ENCODE measurements at regions not wholly inside any gene's neighbourhood (a gene's known extent, or its start where the extent isn't known, plus 50 kb on each side); places are given as distances from the start of the nearest gene placed in this dataset.

DNA sequence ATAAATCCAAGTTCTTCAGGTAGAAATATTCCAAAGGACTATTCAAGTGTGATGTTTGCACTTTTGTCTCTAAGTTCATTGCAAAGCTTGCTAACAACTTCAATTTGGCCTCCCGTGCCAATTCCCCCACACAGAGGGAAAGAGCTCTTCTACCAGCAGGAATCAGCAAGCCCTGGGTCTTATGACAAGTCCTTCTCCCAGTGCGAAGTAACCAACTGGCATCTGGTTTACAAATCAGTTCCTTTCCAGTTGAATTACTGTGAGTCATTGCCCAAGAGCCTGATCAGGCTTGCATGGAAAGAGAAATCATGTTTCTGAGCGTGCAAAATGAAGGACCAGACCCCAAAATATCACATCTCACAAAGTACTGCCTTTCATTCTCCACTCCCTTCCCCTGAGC is 62.7 kb upstream of the SLCO3A1 start (continued):
- TF ChIP-seq, protein P1, sequence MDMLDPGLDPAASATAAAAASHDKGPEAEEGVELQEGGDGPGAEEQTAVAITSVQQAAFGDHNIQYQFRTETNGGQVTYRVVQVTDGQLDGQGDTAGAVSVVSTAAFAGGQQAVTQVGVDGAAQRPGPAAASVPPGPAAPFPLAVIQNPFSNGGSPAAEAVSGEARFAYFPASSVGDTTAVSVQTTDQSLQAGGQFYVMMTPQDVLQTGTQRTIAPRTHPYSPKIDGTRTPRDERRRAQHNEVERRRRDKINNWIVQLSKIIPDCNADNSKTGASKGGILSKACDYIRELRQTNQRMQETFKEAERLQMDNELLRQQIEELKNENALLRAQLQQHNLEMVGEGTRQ (IDR thresholded peaks at IDR 0.05; ENCODE audit: borderline replicate concordance, low read depth, low read length) = no peak
- no peak for TF ChIP-seq FOXJ3 (CRISPR knock-in tag; IDR thresholded peaks at IDR 0.05)
- no peak for TF ChIP-seq RFX5 (IDR thresholded peaks at IDR 0.05; ENCODE audit: low read length)
- TF ChIP-seq SIN3A (IDR thresholded peaks at IDR 0.05; ENCODE audit: borderline replicate concordance, low read depth, low read length) = no peak
- TF ChIP-seq YY1 (IDR thresholded peaks at IDR 0.05; ENCODE audit: low read depth) = no peak
- no peak for TF ChIP-seq FOSL2 (IDR thresholded peaks at IDR 0.05; ENCODE audit: borderline replicate concordance, low read depth)

DNA sequence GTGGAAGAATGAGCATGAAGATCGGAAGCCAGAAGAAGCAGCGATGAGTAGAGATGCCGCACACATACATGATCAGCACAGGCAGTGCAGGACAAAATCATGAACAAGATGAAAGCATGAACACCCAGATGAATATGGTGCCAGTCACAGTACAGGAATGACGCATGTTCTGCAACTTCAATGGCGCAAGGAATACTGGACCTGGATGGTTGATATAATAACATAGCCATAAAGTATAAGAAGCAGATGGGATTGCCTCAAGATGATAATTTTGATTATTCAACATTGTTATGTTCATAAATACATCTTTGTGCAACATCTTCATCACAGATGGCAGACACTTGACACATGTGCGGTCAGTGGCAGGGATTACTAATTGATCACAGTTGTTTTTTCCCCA is 59.7 kb upstream of the SLCO3A1 start:
- Histone ChIP-seq H3K36me3 (replicated peaks in 1 of 2; ENCODE audit: control insufficient read depth in 1 of 2, insufficient read depth in 2 of 2, low read length in 1 of 2) (no peaks in the 10 kb centered on the region), H3K4me2 (no peak overlapping the region), H3F3A (replicated peaks; ENCODE audit: insufficient read depth) (no peaks in the 10 kb centered on the region), H2AFZ (ENCODE audit: low read depth) (no peak overlapping the region), H3K9me2 (no peaks in the 10 kb centered on the region), H3K4me3 (ENCODE audit: low read depth in 2 of 2, low read length in 1 of 2) (no peak overlapping the region), H3K9ac (no peak overlapping the region), H3K9me3 (no peaks in the 10 kb centered on the region), H3K4me1 (ENCODE audit: control insufficient read depth in 1 of 2, insufficient read depth in 2 of 2, low read depth in 1 of 2, low read length in 1 of 2) (no peaks in the 10 kb centered on the region), H3K27me3 (ENCODE audit: insufficient read depth) (no peaks in the 10 kb centered on the region), H4K20me1 (ENCODE audit: insufficient read depth) (no peaks in the 10 kb centered on the region), H3K27ac (ENCODE audit: low read depth in 2 of 2, low read length in 1 of 2) (no peak overlapping the region), H3K79me2 (ENCODE audit: insufficient read depth) (no peaks in the 10 kb centered on the region)
- POLR2A ChIA-PET = no interaction called here
- TF ChIP-seq, protein P2, sequence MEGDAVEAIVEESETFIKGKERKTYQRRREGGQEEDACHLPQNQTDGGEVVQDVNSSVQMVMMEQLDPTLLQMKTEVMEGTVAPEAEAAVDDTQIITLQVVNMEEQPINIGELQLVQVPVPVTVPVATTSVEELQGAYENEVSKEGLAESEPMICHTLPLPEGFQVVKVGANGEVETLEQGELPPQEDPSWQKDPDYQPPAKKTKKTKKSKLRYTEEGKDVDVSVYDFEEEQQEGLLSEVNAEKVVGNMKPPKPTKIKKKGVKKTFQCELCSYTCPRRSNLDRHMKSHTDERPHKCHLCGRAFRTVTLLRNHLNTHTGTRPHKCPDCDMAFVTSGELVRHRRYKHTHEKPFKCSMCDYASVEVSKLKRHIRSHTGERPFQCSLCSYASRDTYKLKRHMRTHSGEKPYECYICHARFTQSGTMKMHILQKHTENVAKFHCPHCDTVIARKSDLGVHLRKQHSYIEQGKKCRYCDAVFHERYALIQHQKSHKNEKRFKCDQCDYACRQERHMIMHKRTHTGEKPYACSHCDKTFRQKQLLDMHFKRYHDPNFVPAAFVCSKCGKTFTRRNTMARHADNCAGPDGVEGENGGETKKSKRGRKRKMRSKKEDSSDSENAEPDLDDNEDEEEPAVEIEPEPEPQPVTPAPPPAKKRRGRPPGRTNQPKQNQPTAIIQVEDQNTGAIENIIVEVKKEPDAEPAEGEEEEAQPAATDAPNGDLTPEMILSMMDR (IDR thresholded peaks at IDR 0.05) = no peak
- TF ChIP-seq NRF1 (IDR thresholded peaks at IDR 0.05; ENCODE audit: low read depth, low read length) (no peak), TAF1 (IDR thresholded peaks at IDR 0.05; ENCODE audit: borderline replicate concordance, low read depth, low read length) (no peak), NFIC (IDR thresholded peaks at IDR 0.05; ENCODE audit: borderline replicate concordance) (no peak)
- 73% methylated on average over 6 of the region's 6 CpGs for WGBS (ENCODE audit: low lambda C conversion rate)
- DNase-seq = no peak
- CTCF ChIA-PET = no interaction called here

DNA sequence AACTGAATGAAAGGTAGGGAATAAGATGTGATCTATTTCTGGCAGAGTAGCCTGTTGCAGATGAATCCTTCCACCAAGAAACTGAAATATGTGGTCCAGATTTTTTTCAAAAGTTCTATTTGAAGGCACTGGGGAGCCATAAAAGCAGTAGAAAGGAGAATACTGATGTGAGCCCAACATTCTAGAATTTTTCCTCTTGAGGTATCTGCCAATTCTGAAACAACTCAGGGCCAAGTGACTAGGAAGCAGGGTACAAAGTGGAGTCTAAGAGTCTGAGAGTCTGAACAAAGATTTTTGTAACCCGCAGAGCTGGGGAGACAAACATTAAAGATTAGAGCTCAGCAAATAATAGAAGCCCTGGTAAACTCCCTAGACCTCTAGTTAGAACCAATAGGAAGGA is 58.3 kb upstream of the SLCO3A1 start:
- no peak for TF ChIP-seq NRF1 (IDR thresholded peaks at IDR 0.05; ENCODE audit: low read depth, low read length)
- TF ChIP-seq RCOR1 (IDR thresholded peaks at IDR 0.05; ENCODE audit: low read length) = no peak
- no peak for TF ChIP-seq RAD21 (IDR thresholded peaks at IDR 0.05; ENCODE audit: low read length)
- no peak for TF ChIP-seq RFX5 (IDR thresholded peaks at IDR 0.05; ENCODE audit: low read length)
- TF ChIP-seq, protein P3, sequence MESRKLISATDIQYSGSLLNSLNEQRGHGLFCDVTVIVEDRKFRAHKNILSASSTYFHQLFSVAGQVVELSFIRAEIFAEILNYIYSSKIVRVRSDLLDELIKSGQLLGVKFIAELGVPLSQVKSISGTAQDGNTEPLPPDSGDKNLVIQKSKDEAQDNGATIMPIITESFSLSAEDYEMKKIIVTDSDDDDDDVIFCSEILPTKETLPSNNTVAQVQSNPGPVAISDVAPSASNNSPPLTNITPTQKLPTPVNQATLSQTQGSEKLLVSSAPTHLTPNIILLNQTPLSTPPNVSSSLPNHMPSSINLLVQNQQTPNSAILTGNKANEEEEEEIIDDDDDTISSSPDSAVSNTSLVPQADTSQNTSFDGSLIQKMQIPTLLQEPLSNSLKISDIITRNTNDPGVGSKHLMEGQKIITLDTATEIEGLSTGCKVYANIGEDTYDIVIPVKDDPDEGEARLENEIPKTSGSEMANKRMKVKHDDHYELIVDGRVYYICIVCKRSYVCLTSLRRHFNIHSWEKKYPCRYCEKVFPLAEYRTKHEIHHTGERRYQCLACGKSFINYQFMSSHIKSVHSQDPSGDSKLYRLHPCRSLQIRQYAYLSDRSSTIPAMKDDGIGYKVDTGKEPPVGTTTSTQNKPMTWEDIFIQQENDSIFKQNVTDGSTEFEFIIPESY (IDR thresholded peaks at IDR 0.05; ENCODE audit: borderline replicate concordance, low read depth) = no peak
- TF ChIP-seq, protein P4, sequence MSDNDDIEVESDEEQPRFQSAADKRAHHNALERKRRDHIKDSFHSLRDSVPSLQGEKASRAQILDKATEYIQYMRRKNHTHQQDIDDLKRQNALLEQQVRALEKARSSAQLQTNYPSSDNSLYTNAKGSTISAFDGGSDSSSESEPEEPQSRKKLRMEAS (IDR thresholded peaks at IDR 0.05; ENCODE audit: low read depth) = no peak
- no peak for TF ChIP-seq CHD2 (IDR thresholded peaks at IDR 0.05; ENCODE audit: low read length, partially characterized antibody)
- no peak for TF ChIP-seq JUND (IDR thresholded peaks at IDR 0.05)
- TF ChIP-seq RXRA (IDR thresholded peaks at IDR 0.05; ENCODE audit: borderline replicate concordance, low read depth) = no peak
- no peak for TF ChIP-seq TAF1 (IDR thresholded peaks at IDR 0.05; ENCODE audit: borderline replicate concordance, low read depth, low read length)
- Histone ChIP-seq H3K9me2 (no peaks in the 10 kb centered on the region), H3K79me2 (ENCODE audit: insufficient read depth) (no peaks in the 10 kb centered on the region), H3K4me1 (ENCODE audit: control insufficient read depth in 1 of 2, insufficient read depth in 2 of 2, low read depth in 1 of 2, low read length in 1 of 2) (no peaks in the 10 kb centered on the region), H3K9me3 (no peaks in the 10 kb centered on the region), H4K20me1 (ENCODE audit: insufficient read depth) (no peaks in the 10 kb centered on the region), H3F3A (replicated peaks; ENCODE audit: insufficient read depth) (no peaks in the 10 kb centered on the region), H3K27me3 (ENCODE audit: insufficient read depth) (no peaks in the 10 kb centered on the region), H3K4me2 (no peak overlapping the region), H2AFZ (ENCODE audit: low read depth) (no peak overlapping the region), H3K27ac (ENCODE audit: low read depth in 2 of 2, low read length in 1 of 2) (no peak overlapping the region), H3K9ac (no peak overlapping the region), H3K36me3 (replicated peaks in 1 of 2; ENCODE audit: control insufficient read depth in 1 of 2, insufficient read depth in 2 of 2, low read length in 1 of 2) (no peaks in the 10 kb centered on the region), H3K4me3 (ENCODE audit: low read depth in 2 of 2, low read length in 1 of 2) (no peak overlapping the region)
- POLR2A ChIA-PET = no interaction called here
- 32% methylated on average over 1 of the region's 1 CpG for WGBS (ENCODE audit: low lambda C conversion rate)
- no peak for DNase-seq
- CTCF ChIA-PET = interaction anchor here (1.0 kb wide), 1 partner anchor 59 kb away, joined by 5 read pairs; the partner anchor contains the start of gene SLCO3A1
